ENCODE measurements at regions not wholly inside any gene's neighbourhood (a gene's known extent, or its start where the extent isn't known, plus 50 kb on each side); places are given as distances from the start of the nearest gene placed in this dataset.

- TF ChIP-seq, protein P1, sequence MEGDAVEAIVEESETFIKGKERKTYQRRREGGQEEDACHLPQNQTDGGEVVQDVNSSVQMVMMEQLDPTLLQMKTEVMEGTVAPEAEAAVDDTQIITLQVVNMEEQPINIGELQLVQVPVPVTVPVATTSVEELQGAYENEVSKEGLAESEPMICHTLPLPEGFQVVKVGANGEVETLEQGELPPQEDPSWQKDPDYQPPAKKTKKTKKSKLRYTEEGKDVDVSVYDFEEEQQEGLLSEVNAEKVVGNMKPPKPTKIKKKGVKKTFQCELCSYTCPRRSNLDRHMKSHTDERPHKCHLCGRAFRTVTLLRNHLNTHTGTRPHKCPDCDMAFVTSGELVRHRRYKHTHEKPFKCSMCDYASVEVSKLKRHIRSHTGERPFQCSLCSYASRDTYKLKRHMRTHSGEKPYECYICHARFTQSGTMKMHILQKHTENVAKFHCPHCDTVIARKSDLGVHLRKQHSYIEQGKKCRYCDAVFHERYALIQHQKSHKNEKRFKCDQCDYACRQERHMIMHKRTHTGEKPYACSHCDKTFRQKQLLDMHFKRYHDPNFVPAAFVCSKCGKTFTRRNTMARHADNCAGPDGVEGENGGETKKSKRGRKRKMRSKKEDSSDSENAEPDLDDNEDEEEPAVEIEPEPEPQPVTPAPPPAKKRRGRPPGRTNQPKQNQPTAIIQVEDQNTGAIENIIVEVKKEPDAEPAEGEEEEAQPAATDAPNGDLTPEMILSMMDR (IDR thresholded peaks at IDR 0.05) = no peak
- no peak for TF ChIP-seq POLR2A (IDR thresholded peaks at IDR 0.05)
Measured at GRCh38 chr2:217330647-217331046, 470.8 kb upstream of the TNP1 start.

All from uterus (tissue), 2 donors.